ENCODE measurements at regions not wholly inside any gene's neighbourhood (a gene's known extent, or its start where the extent isn't known, plus 50 kb on each side); places are given as distances from the start of the nearest gene placed in this dataset.

DNA sequence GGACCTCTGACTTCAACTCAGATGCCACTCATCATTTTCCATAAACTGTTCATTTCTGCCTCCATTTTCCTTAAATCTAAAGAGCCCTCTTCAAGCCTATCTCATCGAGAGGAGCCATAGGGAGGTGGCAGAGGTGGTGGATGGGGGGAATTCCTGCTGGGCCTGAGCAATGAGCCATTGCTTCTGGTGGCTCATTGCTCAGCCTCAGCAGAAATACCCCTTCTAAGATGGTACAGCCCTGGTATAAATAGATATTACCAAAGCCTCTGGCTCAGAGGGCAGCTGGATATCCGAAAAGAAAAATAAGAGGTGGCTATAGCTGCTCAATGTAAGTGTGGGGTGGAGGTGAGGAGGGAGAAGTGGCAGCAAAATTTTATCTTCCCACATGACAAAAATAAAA is 313.5 kb downstream of the CAAP1 start:
- H3K27me3 ChIP-seq, result no peaks in the 10 kb centered on the region
- no peaks in the 10 kb centered on the region for H3K4me1 ChIP-seq
- H3K9me3 ChIP-seq, result no peaks in the 10 kb centered on the region
- no peaks in the 10 kb centered on the region for H3K36me3 ChIP-seq
- TF ChIP-seq, protein P1, sequence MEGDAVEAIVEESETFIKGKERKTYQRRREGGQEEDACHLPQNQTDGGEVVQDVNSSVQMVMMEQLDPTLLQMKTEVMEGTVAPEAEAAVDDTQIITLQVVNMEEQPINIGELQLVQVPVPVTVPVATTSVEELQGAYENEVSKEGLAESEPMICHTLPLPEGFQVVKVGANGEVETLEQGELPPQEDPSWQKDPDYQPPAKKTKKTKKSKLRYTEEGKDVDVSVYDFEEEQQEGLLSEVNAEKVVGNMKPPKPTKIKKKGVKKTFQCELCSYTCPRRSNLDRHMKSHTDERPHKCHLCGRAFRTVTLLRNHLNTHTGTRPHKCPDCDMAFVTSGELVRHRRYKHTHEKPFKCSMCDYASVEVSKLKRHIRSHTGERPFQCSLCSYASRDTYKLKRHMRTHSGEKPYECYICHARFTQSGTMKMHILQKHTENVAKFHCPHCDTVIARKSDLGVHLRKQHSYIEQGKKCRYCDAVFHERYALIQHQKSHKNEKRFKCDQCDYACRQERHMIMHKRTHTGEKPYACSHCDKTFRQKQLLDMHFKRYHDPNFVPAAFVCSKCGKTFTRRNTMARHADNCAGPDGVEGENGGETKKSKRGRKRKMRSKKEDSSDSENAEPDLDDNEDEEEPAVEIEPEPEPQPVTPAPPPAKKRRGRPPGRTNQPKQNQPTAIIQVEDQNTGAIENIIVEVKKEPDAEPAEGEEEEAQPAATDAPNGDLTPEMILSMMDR (IDR thresholded peaks at IDR 0.05), result no peak
- TF ChIP-seq POLR2A (IDR thresholded peaks at IDR 0.05), result no peak
- H3K4me3 ChIP-seq, result no peak overlapping the region
- H3K27ac ChIP-seq, result no peak overlapping the region
- DNase-seq, result no peak
- intact Hi-C loops (cut with DNase I; ENCODE audit: low total_unique reads), result no loop called here

DNA sequence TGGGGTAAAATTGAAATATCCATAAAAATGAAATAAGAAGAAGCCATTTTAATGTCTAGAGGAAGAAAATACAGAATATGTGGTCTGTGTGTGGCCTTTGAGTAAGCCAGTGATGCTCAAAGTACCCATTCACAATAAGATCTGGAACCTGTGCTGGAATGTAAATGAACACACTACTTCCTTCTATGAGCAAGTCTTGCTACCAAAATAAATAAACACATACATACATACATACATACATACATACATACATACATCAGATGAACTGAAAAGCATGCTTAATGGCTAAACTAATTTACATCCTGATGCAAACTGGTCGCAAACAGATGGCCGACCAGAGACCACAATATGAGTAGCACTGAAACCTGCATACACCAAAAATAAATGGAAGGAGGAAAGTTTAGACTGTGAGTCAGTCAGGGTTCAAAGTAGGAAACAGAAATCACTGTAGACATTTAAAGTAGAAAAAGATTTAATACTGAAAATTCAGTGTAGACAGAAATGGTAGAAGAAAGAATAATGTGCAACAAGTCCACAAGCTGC is 317.6 kb downstream of the CAAP1 start:
- Histone ChIP-seq H3K27ac (no peak overlapping the region), H3K36me3 (no peaks in the 10 kb centered on the region), H3K27me3 (no peaks in the 10 kb centered on the region), H3K9me3 (no peaks in the 10 kb centered on the region), H3K4me3 (no peak overlapping the region), H3K4me1 (no peaks in the 10 kb centered on the region)
- intact Hi-C loops (cut with DNase I; ENCODE audit: low total_unique reads), result no loop called here
- no peak for TF ChIP-seq POLR2A (IDR thresholded peaks at IDR 0.05)
- DNase-seq, result no peak

DNA sequence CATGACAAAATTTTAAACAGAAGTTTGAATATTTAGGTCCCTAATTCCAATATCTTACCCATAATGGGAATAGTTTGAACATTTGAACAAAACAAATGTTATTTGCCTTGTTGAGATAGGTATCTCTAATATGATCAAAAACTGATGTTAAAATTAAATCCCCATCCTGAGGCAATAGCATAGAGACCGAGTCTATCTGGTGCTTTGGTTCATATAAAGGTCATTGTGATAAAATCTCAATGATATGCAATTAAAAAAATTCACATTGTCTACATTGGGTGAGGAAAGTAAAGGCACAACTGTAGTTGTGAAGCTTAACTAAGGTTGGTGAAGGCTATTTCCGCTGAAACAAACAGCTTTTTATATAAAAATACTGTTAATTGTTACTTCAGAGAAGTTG is 318.3 kb downstream of the CAAP1 start:
- no peak for DNase-seq
- Histone ChIP-seq H3K4me3 (no peak overlapping the region), H3K36me3 (no peaks in the 10 kb centered on the region), H3K27me3 (no peaks in the 10 kb centered on the region), H3K27ac (no peak overlapping the region), H3K4me1 (no peaks in the 10 kb centered on the region), H3K9me3 (no peaks in the 10 kb centered on the region)
- no peak for TF ChIP-seq POLR2A (IDR thresholded peaks at IDR 0.05)
- TF ChIP-seq, protein P1 (IDR thresholded peaks at IDR 0.05), result no peak
- intact Hi-C loops (cut with DNase I; ENCODE audit: low total_unique reads), result no loop called here

DNA sequence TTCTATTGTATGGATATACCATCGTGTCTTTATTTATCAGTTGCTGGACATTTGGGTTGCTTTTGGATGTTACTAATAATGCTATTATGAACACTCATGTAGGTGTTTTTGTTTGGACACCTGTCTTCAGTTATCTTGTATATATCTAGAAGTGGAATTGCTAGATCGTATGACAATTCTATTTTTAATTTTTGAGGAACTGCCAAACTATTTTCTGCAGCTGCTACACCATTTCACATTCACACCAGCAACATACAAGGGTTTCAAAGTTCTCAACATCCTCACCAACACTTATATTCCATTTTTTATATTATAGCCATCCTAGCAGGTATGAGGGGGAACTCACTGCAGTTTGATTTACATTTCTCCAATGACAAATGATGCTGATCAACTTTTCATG is 324.6 kb downstream of the CAAP1 start:
- no peak for DNase-seq
- H3K27me3 ChIP-seq, result no peaks in the 10 kb centered on the region
- no peaks in the 10 kb centered on the region for H3K9me3 ChIP-seq
- intact Hi-C loops (cut with DNase I; ENCODE audit: low total_unique reads), result no loop called here
- no peak overlapping the region for H3K4me3 ChIP-seq
- TF ChIP-seq, protein P1 (IDR thresholded peaks at IDR 0.05), result no peak
- no peak for TF ChIP-seq POLR2A (IDR thresholded peaks at IDR 0.05)
- H3K36me3 ChIP-seq, result no peaks in the 10 kb centered on the region
- H3K4me1 ChIP-seq, result no peaks in the 10 kb centered on the region
- H3K27ac ChIP-seq, result no peak overlapping the region

DNA sequence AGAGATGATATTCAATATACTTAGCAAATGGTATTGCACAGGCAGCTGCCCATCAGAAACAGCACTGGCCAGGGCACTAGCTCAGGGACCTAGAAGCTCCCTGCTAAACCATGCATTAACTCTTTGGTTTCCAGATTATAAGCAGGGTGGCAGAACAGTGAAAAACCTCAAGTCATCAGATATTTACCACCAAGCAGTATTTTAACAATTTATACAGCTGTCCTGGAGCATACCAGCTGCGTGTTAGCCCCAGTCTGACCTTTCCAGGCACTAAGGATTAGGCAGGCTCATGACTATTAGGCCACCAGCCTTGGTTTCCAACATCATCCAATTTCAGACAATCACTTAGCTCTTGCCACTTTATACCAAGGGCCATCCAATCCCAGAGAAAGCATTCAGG is 326.5 kb downstream of the CAAP1 start:
- intact Hi-C loops (cut with DNase I; ENCODE audit: low total_unique reads), result no loop called here
- DNase-seq, result no peak
- no peaks in the 10 kb centered on the region for H3K9me3 ChIP-seq

More for the DNA sequence above, 326.5 kb downstream of the CAAP1 start:
- Histone ChIP-seq H3K4me3 (no peak overlapping the region), H3K27me3 (no peaks in the 10 kb centered on the region), H3K4me1 (no peaks in the 10 kb centered on the region), H3K27ac (no peak overlapping the region), H3K36me3 (no peaks in the 10 kb centered on the region)
- TF ChIP-seq, protein P1 (IDR thresholded peaks at IDR 0.05), result no peak
- TF ChIP-seq POLR2A (IDR thresholded peaks at IDR 0.05), result no peak
